HepG2 (cell line): ENCODE measurements at regions not wholly inside any gene's neighbourhood (a gene's known extent, or its start where the extent isn't known, plus 50 kb on each side); places are given as distances from the start of the nearest gene placed in this dataset.

Experiments
- ATAC-seq: fragments of 200-7000 bp; cut with Tn5 transposase; 3 replicates; pipeline ENCODE4 v1.9.1; 2020; ENCODE audit warnings: mild to moderate bottlenecking, moderate library complexity
- BruUV-seq: library from RNA; stranded (reverse); fragments of 400-500 nt; replicated peaks from 2 replicates; lab custom pipeline; 2021; lab: Mats Ljungman, UMichigan
- CTCF ChIA-PET: fragments of 300-600 bp; formaldehyde crosslinking; extraction: SDS; loops from one replicate; lab custom pipeline; 2021; ENCODE audit warnings: low total read pairs, inconsistent platforms, low intra/inter-chr PET ratio; lab: Yijun Ruan, JAX
- POLR2A ChIA-PET: fragments of 350-600 bp; sonication (Branson Sonifier 250); formaldehyde crosslinking; loops from one replicate; lab custom pipeline; 2020; ENCODE audit warnings: antibody characterized with exemption, inconsistent platforms; lab: Yijun Ruan, JAX
- DNase-seq: peaks from one replicate; pipeline ENCODE4 v3.0.0-alpha.2; 2015; ENCODE audit warnings: low spot score
- FAIRE-seq: peaks from 3 replicates; lab custom pipeline; 2011; peaks lifted over from hg19 to GRCh38; lab: Jason Lieb, UNC
- H2AFZ ChIP-seq: one replicate; pipeline ENCODE4 v1.6.1; 2011; ENCODE audit warnings: low read length, inconsistent platforms
- H3K27ac ChIP-seq: fragments of 300-600 bp; 3 replicates; pipeline ENCODE4 v1.8.0; 2011; ENCODE audit warnings: mixed run types, mild to moderate bottlenecking, mixed read lengths, low read length, inconsistent platforms; ENCODE audit not compliant: insufficient read depth; ENCODE audit errors: extremely low read length
- H3K27me3 ChIP-seq, 2 experiments: fragments of 200-600 bp in 1 of 2; 2 replicates in 1 of 2; 3 replicates in 1 of 2; pipeline versions ENCODE4 v1.6.0 to v1.8.0; 2011; ENCODE audit warnings: low read length in 2 of 2, mild to moderate bottlenecking in 2 of 2, moderate library complexity in 2 of 2, inconsistent platforms in 1 of 2; ENCODE audit not compliant: insufficient read depth in 2 of 2, control insufficient read depth in 1 of 2
- H3K36me3 ChIP-seq, 2 experiments: fragments of 200-600 bp in 1 of 2; replicated peaks in 1 of 2; 2 replicates in 1 of 2; 3 replicates in 1 of 2; pipeline versions ENCODE4 v1.5.1 to v1.8.0; 2011; ENCODE audit warnings: low read length in 2 of 2, inconsistent platforms in 1 of 2; ENCODE audit not compliant: insufficient read depth in 2 of 2, control insufficient read depth in 1 of 2
- H3K4me1 ChIP-seq: 2 replicates; pipeline ENCODE4 v1.5.1; 2012; ENCODE audit warnings: low read length, inconsistent platforms; ENCODE audit not compliant: insufficient read depth
- H3K4me2 ChIP-seq: 2 replicates; pipeline ENCODE4 v1.6.0; 2011; ENCODE audit warnings: low read depth, low read length, inconsistent platforms
- H3K4me3 ChIP-seq, 3 experiments: fragments of 200-600 bp in 1 of 3; sonication (generic), shearing (Covaris generic) in 1 of 3; replicated peaks in 1 of 3; 2 replicates each; pipeline ENCODE4 v1.5.1; 2011 to 2016; ENCODE audit warnings: low read length in 3 of 3, inconsistent platforms in 2 of 3, low read depth in 2 of 3, mild to moderate bottlenecking in 2 of 3, control low read depth in 1 of 3, mixed read lengths in 1 of 3; ENCODE audit not compliant: insufficient read depth in 1 of 3
- H3K79me2 ChIP-seq: one replicate; pipeline ENCODE4 v1.6.1; 2011; ENCODE audit warnings: low read length, inconsistent platforms; ENCODE audit not compliant: insufficient read depth
- H3K9ac ChIP-seq: 2 replicates; pipeline ENCODE4 v1.6.0; 2011; ENCODE audit warnings: mild to moderate bottlenecking, low read depth, low read length, inconsistent platforms; ENCODE audit not compliant: insufficient read depth
- H3K9me3 ChIP-seq: 2 replicates; pipeline ENCODE4 v1.5.1; 2012; ENCODE audit warnings: mild to moderate bottlenecking, low read length
- H4K20me1 ChIP-seq: 2 replicates; pipeline ENCODE4 v1.6.0; 2011; ENCODE audit warnings: inconsistent platforms, mild to moderate bottlenecking, low read length, moderate library complexity; ENCODE audit not compliant: insufficient read depth
- ARID3A ChIP-seq: IDR thresholded peaks from 2 replicates; pipeline ENCODE4 v1.6.1; 2012; ENCODE audit warnings: low read depth, low read length, improper control_type of control experiment
- DPF2 ChIP-seq: sonication (generic); formaldehyde crosslinking; IDR thresholded peaks from 2 replicates; pipeline ENCODE4 v1.4.0; 2020; ENCODE audit warnings: mild to moderate bottlenecking, low read depth, missing genetic modification reagents, borderline replicate concordance
- REST ChIP-seq, 2 experiments: IDR thresholded peaks; 2 replicates each; pipeline ENCODE4 v1.6.1; 2011 to 2012; ENCODE audit warnings: low read length in 2 of 2, borderline replicate concordance in 1 of 2, low read depth in 1 of 2, mild to moderate bottlenecking in 1 of 2, moderate library complexity in 1 of 2
- TBX3 ChIP-seq: fragments of 450-650 bp; IDR thresholded peaks from 2 replicates; pipeline ENCODE4 v1.6.1; 2017; ENCODE audit warnings: antibody characterized with exemption, mild to moderate bottlenecking, inconsistent platforms, borderline replicate concordance
- ZFP62 ChIP-seq: sonication (generic); formaldehyde crosslinking; IDR thresholded peaks from 2 replicates; pipeline ENCODE4 v1.4.0; 2020; ENCODE audit warnings: missing genetic modification reagents
- ZNF234 ChIP-seq: sonication (generic); formaldehyde crosslinking; conservative IDR thresholded peaks from 2 replicates; pipeline ENCODE4 v1.5.1; 2020; ENCODE audit warnings: mild to moderate bottlenecking, missing genetic modification reagents
- ZNF609 ChIP-seq: sonication (generic); formaldehyde crosslinking; IDR thresholded peaks from 2 replicates; pipeline ENCODE4 v1.4.0; 2020; ENCODE audit warnings: mild to moderate bottlenecking, missing genetic modification reagents, borderline replicate concordance
- ZNF792 ChIP-seq: IDR thresholded peaks from 2 replicates; pipeline ENCODE4 v1.6.1; 2016
- WGBS: methylation state at CpG from one replicate; pipeline ENCODE4 v1.1.6; 2017; ENCODE audit warnings: low lambda C conversion rate; 5-methylcytosine and 5-hydroxymethylcytosine counted together
- in situ Hi-C: cut with HindIII; loops from 2 replicates; pipeline ENCODE4 v1.10.0; 2017; ENCODE audit warnings: low pct_unique_long_range_greater_than_20kb; ENCODE audit not compliant: extremely low pct_ligation_motif_present
- intact Hi-C: fragments of 100-400 bp; cut with micrococcal nuclease; formaldehyde crosslinking; loops from one replicate; pipeline ENCODE4 v1.10.0; 2022; ENCODE audit not compliant: unreplicated experiment

- intact Hi-C loops = no loop called here
- no peak overlapping the region for H3K4me2 ChIP-seq
- CTCF ChIA-PET = no interaction called here
- no peak for ATAC-seq
- POLR2A ChIA-PET = no interaction called here
- no peak for DNase-seq
- no TSS peak for BruUV-seq
- H3K4me1 ChIP-seq = peaks cover 14% of the 10 kb centered on the region
- in situ Hi-C loops = no loop called here
- H3K36me3 ChIP-seq = no peaks in the 10 kb centered on the region
- H3K9ac ChIP-seq = no peak overlapping the region
- no peaks in the 10 kb centered on the region for H3K27me3 ChIP-seq
- no peaks in the 10 kb centered on the region for H4K20me1 ChIP-seq
- no peaks in the 10 kb centered on the region for H3K79me2 ChIP-seq
- no peaks in the 10 kb centered on the region for H3K9me3 ChIP-seq
- no peak overlapping the region for H3K4me3 ChIP-seq
- FAIRE-seq = no peak
- TF ChIP-seq ZFP62 (CRISPR knock-in tag) = no peak
- no peak for TF ChIP-seq DPF2 (CRISPR knock-in tag)
- no peak for TF ChIP-seq ZNF234 (CRISPR knock-in tag)
- TF ChIP-seq REST (IDR thresholded peaks at IDR 0.05; ENCODE audit: borderline replicate concordance in 1 of 2, low read depth in 1 of 2, low read length in 2 of 2) = no peak
- TF ChIP-seq ZNF792 (CRISPR knock-in tag) = no peak
- TF ChIP-seq, all 625 proteins: peak for 0
- H2AFZ ChIP-seq = no peak overlapping the region
- H3K27ac ChIP-seq = no peak overlapping the region
These were observed 598.9 kb downstream of the KCNT2 start for GRCh38 chr1:196009362-196009761.

GRCh38 chr1:196007763-196008162 is 600.5 kb downstream of the KCNT2 start:
- FAIRE-seq = no peak
- BruUV-seq = no TSS peak
- peak; percentile 29; the same call in 1 of the 2 replicates for TF ChIP-seq TBX3
- TF ChIP-seq ARID3A = 0 out of 2 replicates have a peak, but pooled peaks have one; percentile 23
- peak; percentile 48; the same call in 1 of the 2 replicates for TF ChIP-seq ZNF609 (CRISPR knock-in tag)

More at GRCh38 chr1:196007763-196008162, 600.5 kb downstream of the KCNT2 start:
- Histone ChIP-seq H3K9me3 (no peaks in the 10 kb centered on the region), H3K79me2 (no peaks in the 10 kb centered on the region), H3K4me2 (no peak overlapping the region), H3K36me3 (no peaks in the 10 kb centered on the region), H2AFZ (no peak overlapping the region), H3K4me1 (peaks cover 14% of the 10 kb centered on the region), H3K4me3 (no peak overlapping the region), H3K27me3 (no peaks in the 10 kb centered on the region), H3K9ac (no peak overlapping the region), H4K20me1 (no peaks in the 10 kb centered on the region), H3K27ac (no peak overlapping the region)
- DNase-seq (peak; percentile 20), ATAC-seq (peak; percentile 89)
- CTCF ChIA-PET = no interaction called here
- intact Hi-C loops (no loop called here), in situ Hi-C loops (no loop called here)
- WGBS = 0% methylated on average over 1 of the region's 1 CpG
- POLR2A ChIA-PET = no interaction called here
